Endothelial cell of umbilical vein (primary cell): ENCODE measurements at regions not wholly inside any gene's neighbourhood (a gene's known extent, or its start where the extent isn't known, plus 50 kb on each side); places are given as distances from the start of the nearest gene placed in this dataset.

Experiments
- BruUV-seq: library from RNA; stranded (reverse); fragments of 400-500 nt; replicated peaks from 2 replicates; lab custom pipeline; 2021; lab: Mats Ljungman, UMichigan
- CTCF ChIA-PET: fragments of 300-600, 350-600 bp; sonication (Branson Sonifier 250); formaldehyde crosslinking; loops from one replicate; lab custom pipeline; 2021; ENCODE audit warnings: antibody characterized with exemption, inconsistent platforms; lab: Charles Lee
- POLR2A ChIA-PET: fragments of 300-600, 350-600 bp; sonication (Branson Sonifier 250); formaldehyde crosslinking; loops from one replicate; lab custom pipeline; 2021; ENCODE audit warnings: antibody characterized with exemption, inconsistent platforms; lab: Charles Lee
- DNase-seq: peaks from one replicate; pipeline ENCODE4 v3.0.0-alpha.2; 2011; ENCODE audit warnings: low read depth, low spot score
- FAIRE-seq: peaks from 2 replicates; lab custom pipeline; 2011; peaks lifted over from hg19 to GRCh38; lab: Jason Lieb, UNC
- H2AFZ ChIP-seq: 2 replicates; pipeline ENCODE4 v1.6.0; 2012; ENCODE audit warnings: low read depth, low read length, control low read depth, inconsistent platforms
- H3K27ac ChIP-seq: 2 replicates; pipeline ENCODE4 v1.5.1; 2011; ENCODE audit warnings: low read depth, mild to moderate bottlenecking, control low read depth, low read length, moderate library complexity; ENCODE audit not compliant: insufficient read depth
- H3K27me3 ChIP-seq, 2 experiments: 2 replicates each; pipeline versions ENCODE4 v1.6.0 to v1.6.1; 2011; ENCODE audit warnings: low read length in 2 of 2, mixed read lengths in 1 of 2; ENCODE audit not compliant: control insufficient read depth in 2 of 2, insufficient read depth in 2 of 2
- H3K36me3 ChIP-seq, 2 experiments: 2 replicates in 1 of 2; 3 replicates in 1 of 2; pipeline ENCODE4 v1.5.1; 2011; ENCODE audit warnings: low read length in 2 of 2, mild to moderate bottlenecking in 1 of 2, moderate library complexity in 1 of 2; ENCODE audit not compliant: control insufficient read depth in 2 of 2, insufficient read depth in 2 of 2; ENCODE audit errors: extremely low read depth in 1 of 2
- H3K4me1 ChIP-seq: 3 replicates; pipeline ENCODE4 v1.5.1; 2011; ENCODE audit warnings: mild to moderate bottlenecking, low read length; ENCODE audit not compliant: control insufficient read depth, insufficient read depth; ENCODE audit errors: extremely low read depth
- H3K4me2 ChIP-seq: 2 replicates; pipeline ENCODE4 v1.6.1; 2011; ENCODE audit warnings: low read length, control low read depth, mixed read lengths; ENCODE audit not compliant: insufficient read depth
- H3K4me3 ChIP-seq, 3 experiments: fragments of 200-600 bp in 1 of 3; sonication (generic), shearing (Covaris generic) in 1 of 3; replicated peaks in 1 of 3; 2 replicates each; pipeline ENCODE4 v1.5.1; 2011 to 2016; ENCODE audit warnings: control low read depth in 3 of 3, low read length in 3 of 3, mild to moderate bottlenecking in 2 of 3, inconsistent platforms in 1 of 3, low read depth in 1 of 3, moderate library complexity in 1 of 3; ENCODE audit not compliant: insufficient read depth in 1 of 3
- H3K79me2 ChIP-seq: 2 replicates; pipeline ENCODE4 v1.6.0; 2012; ENCODE audit warnings: low read length, inconsistent platforms; ENCODE audit not compliant: control insufficient read depth, insufficient read depth
- H3K9ac ChIP-seq: replicated peaks from 2 replicates; pipeline ENCODE3; 2011; ENCODE audit warnings: low read length, control low read depth; ENCODE audit not compliant: insufficient read depth; ENCODE audit errors: extremely low read depth
- H3K9me1 ChIP-seq: replicated peaks from 3 replicates; pipeline ENCODE4 v1.6.0; 2011; ENCODE audit warnings: mild to moderate bottlenecking, low read length; ENCODE audit not compliant: control insufficient read depth, insufficient read depth; ENCODE audit errors: extremely low read depth
- H3K9me3 ChIP-seq: replicated peaks from 2 replicates; pipeline ENCODE4 v1.5.1; 2012; ENCODE audit warnings: low read length, inconsistent platforms; ENCODE audit not compliant: control insufficient read depth, insufficient read depth
- H4K20me1 ChIP-seq: replicated peaks from 2 replicates; pipeline ENCODE3; 2011; ENCODE audit warnings: mild to moderate bottlenecking, low read length; ENCODE audit not compliant: control insufficient read depth, insufficient read depth; ENCODE audit errors: extremely low read depth
- CTCF ChIP-seq, 2 donors: IDR thresholded peaks; 1 replicate in 1 of 2; 2 replicates in 1 of 2; pipeline ENCODE4 v1.5.1; 2011; ENCODE audit warnings: low read length in 2 of 2, mild to moderate bottlenecking in 2 of 2, moderate library complexity in 2 of 2, control low read depth in 1 of 2, inconsistent platforms in 1 of 2, low read depth in 1 of 2; ENCODE audit not compliant: insufficient read depth in 1 of 2; ENCODE audit errors: extremely low read depth in 1 of 2
- EZH2 ChIP-seq: IDR thresholded peaks from 2 replicates; pipeline ENCODE4 v1.6.1; 2012; ENCODE audit warnings: borderline replicate concordance, low read depth, mild to moderate bottlenecking, moderate library complexity, low read length, inconsistent platforms; ENCODE audit not compliant: severe bottlenecking
- FOS ChIP-seq: IDR thresholded peaks from 2 replicates; pipeline ENCODE4 v1.6.1; 2011; ENCODE audit warnings: mild to moderate bottlenecking, low read length, moderate library complexity, borderline replicate concordance; ENCODE audit not compliant: insufficient read depth
- GATA2 ChIP-seq: IDR thresholded peaks from 2 replicates; pipeline ENCODE4 v1.7.0; 2011; ENCODE audit warnings: low read depth, mild to moderate bottlenecking, moderate library complexity, mixed read lengths, low read length; ENCODE audit not compliant: insufficient read length, insufficient read depth
- JUN ChIP-seq: IDR thresholded peaks from 2 replicates; pipeline ENCODE4 v1.6.1; 2011; ENCODE audit warnings: borderline replicate concordance, low read depth; ENCODE audit not compliant: insufficient read length, insufficient read depth
- MAX ChIP-seq: IDR thresholded peaks from 2 replicates; pipeline ENCODE4 v1.6.1; 2011; ENCODE audit not compliant: insufficient read depth, insufficient read length
- POLR2A ChIP-seq: IDR thresholded peaks from 2 replicates; pipeline ENCODE4 v1.6.1; 2012; ENCODE audit warnings: low read depth, mild to moderate bottlenecking, control low read depth, low read length
- POLR2AphosphoS5 ChIP-seq: IDR thresholded peaks from 2 replicates; pipeline ENCODE4 v1.6.1; 2012; ENCODE audit warnings: low read depth, mild to moderate bottlenecking, control low read depth, low read length, moderate library complexity; ENCODE audit not compliant: insufficient read depth
- dilution Hi-C: fragments of 300-500 bp; cut with MboI; formaldehyde crosslinking; loops from one replicate; pipeline ENCODE4 v1.15.0; 2019; ENCODE audit warnings: low sequenced_read_pairs; ENCODE audit not compliant: extremely low pct_ligation_motif_present
- intact Hi-C: fragments of 100-400 bp; cut with micrococcal nuclease; formaldehyde crosslinking; loops from one replicate; pipeline ENCODE4 v1.10.0; 2022

GRCh38 chrX:116872931-116873330 lies 410.2 kb upstream of the CT83 start:
- H3K79me2 ChIP-seq: no peaks in the 10 kb centered on the region
- no peak for FAIRE-seq
- H3K4me2 ChIP-seq: no peak overlapping the region
- intact Hi-C loops (no loop called here), dilution Hi-C loops (no loop called here)
- no peak overlapping the region for H3K4me3 ChIP-seq
- no peak overlapping the region for H2AFZ ChIP-seq
- TF ChIP-seq JUN (no peak), GATA2 (no peak), MAX (no peak), FOS (no peak), POLR2A (no peak), EZH2 (no peak), CTCF (IDR thresholded peaks at IDR 0.05; ENCODE audit: extremely low read depth in 1 of 2, insufficient read depth in 1 of 2, low read depth in 1 of 2, low read length in 2 of 2) (no peak), POLR2AphosphoS5 (no peak)
- no peaks in the 10 kb centered on the region for H3K9me3 ChIP-seq
- POLR2A ChIA-PET: no interaction called here
- no peak for DNase-seq
- H3K27ac ChIP-seq: no peak overlapping the region
- no TSS peak for BruUV-seq
- no peaks in the 10 kb centered on the region for H3K4me1 ChIP-seq
- H3K27me3 ChIP-seq: no peaks in the 10 kb centered on the region
- CTCF ChIA-PET: no interaction called here
- no peaks in the 10 kb centered on the region for H3K36me3 ChIP-seq
- no peaks in the 10 kb centered on the region for H3K9me1 ChIP-seq
- H3K9ac ChIP-seq: no peak overlapping the region
- no peaks in the 10 kb centered on the region for H4K20me1 ChIP-seq
